Liver (tissue), 7 donors: ENCODE measurements at regions not wholly inside any gene's neighbourhood (a gene's known extent, or its start where the extent isn't known, plus 50 kb on each side); places are given as distances from the start of the nearest gene placed in this dataset.

ENCODE experiments used
- DNase-seq: peaks from one replicate; pipeline ENCODE4 v3.0.0-alpha.2; 2017; ENCODE audit warnings: low spot score
- H3K27ac ChIP-seq, 2 donors: one replicate each; pipeline ENCODE4 v1.7.0; 2013; ENCODE audit warnings: inconsistent platforms in 2 of 2, low read length in 2 of 2, control low read depth in 1 of 2, low read depth in 1 of 2, mild to moderate bottlenecking in 1 of 2
- H3K27me3 ChIP-seq, 4 donors: one replicate each; pipeline versions ENCODE4 v1.6.1 to v1.7.0; 2013; ENCODE audit warnings: low read length in 3 of 4, inconsistent platforms in 1 of 4, mild to moderate bottlenecking in 1 of 4, moderate library complexity in 1 of 4; ENCODE audit not compliant: control insufficient read depth in 4 of 4, insufficient read depth in 4 of 4
- H3K36me3 ChIP-seq, 4 donors: one replicate each; pipeline versions ENCODE4 v1.6.1 to v1.7.0; 2013; ENCODE audit warnings: low read length in 3 of 4, mild to moderate bottlenecking in 3 of 4, low read depth in 1 of 4, moderate library complexity in 1 of 4; ENCODE audit not compliant: control insufficient read depth in 4 of 4, insufficient read depth in 3 of 4
- H3K4me1 ChIP-seq, 4 donors: one replicate each; pipeline versions ENCODE4 v1.6.1 to v1.7.0; 2013; ENCODE audit warnings: low read length in 3 of 4, mild to moderate bottlenecking in 3 of 4, moderate library complexity in 1 of 4; ENCODE audit not compliant: control insufficient read depth in 4 of 4, insufficient read depth in 4 of 4
- H3K4me3 ChIP-seq, 3 donors: one replicate each; pipeline versions ENCODE4 v1.6.1 to v1.7.0; 2013; ENCODE audit warnings: low read length in 3 of 3, control low read depth in 1 of 3, low read depth in 1 of 3, mild to moderate bottlenecking in 1 of 3
- H3K9ac ChIP-seq, 2 donors: one replicate each; pipeline ENCODE4 v1.7.0; 2013; ENCODE audit warnings: low read length in 2 of 2, mild to moderate bottlenecking in 2 of 2, moderate library complexity in 2 of 2, control low read depth in 1 of 2, low read depth in 1 of 2
- H3K9me3 ChIP-seq, 4 donors: one replicate each; pipeline versions ENCODE4 v1.6.1 to v1.7.0; 2013; ENCODE audit warnings: low read length in 3 of 4; ENCODE audit not compliant: control insufficient read depth in 4 of 4
- EGR1 ChIP-seq, 2 donors: IDR thresholded peaks; 2 replicates each; pipeline ENCODE4 v1.6.1; 2016 to 2018; ENCODE audit warnings: antibody characterized with exemption in 2 of 2, low read depth in 2 of 2
- FOXA1 ChIP-seq: IDR thresholded peaks from 2 replicates; pipeline ENCODE4 v1.6.1; 2016; ENCODE audit warnings: antibody characterized with exemption
- FOXA2 ChIP-seq: IDR thresholded peaks from 2 replicates; pipeline ENCODE4 v1.6.1; 2016; ENCODE audit warnings: antibody characterized with exemption
- HNF4A ChIP-seq, 2 donors: conservative IDR thresholded peaks; 2 replicates each; pipeline ENCODE4 v1.6.1; 2016; ENCODE audit warnings: antibody characterized with exemption in 2 of 2, mild to moderate bottlenecking in 2 of 2
- JUND ChIP-seq, 2 donors: IDR thresholded peaks; 2 replicates each; pipeline ENCODE4 v1.6.1; 2016; ENCODE audit warnings: antibody characterized with exemption in 2 of 2
- RAD21 ChIP-seq, 2 donors: IDR thresholded peaks; 2 replicates each; pipeline ENCODE4 v1.6.1; 2016; ENCODE audit warnings: antibody characterized with exemption in 2 of 2, mild to moderate bottlenecking in 2 of 2
- RXRA ChIP-seq, 2 donors: IDR thresholded peaks; 2 replicates each; pipeline ENCODE4 v1.6.1; 2017 to 2018; ENCODE audit warnings: antibody characterized with exemption in 2 of 2, mild to moderate bottlenecking in 1 of 2
- SP1 ChIP-seq: IDR thresholded peaks from 2 replicates; pipeline ENCODE4 v1.6.1; 2018; ENCODE audit warnings: antibody characterized with exemption, mild to moderate bottlenecking
- YY1 ChIP-seq: IDR thresholded peaks from 2 replicates; pipeline ENCODE4 v1.6.1; 2016; ENCODE audit warnings: antibody characterized with exemption, mild to moderate bottlenecking
- TF ChIP-seq, protein P1 (sequence below): IDR thresholded peaks from 2 replicates; pipeline ENCODE4 v1.6.1; 2016; ENCODE audit warnings: antibody characterized with exemption
- TF ChIP-seq, protein P2 (sequence below): IDR thresholded peaks from 2 replicates; pipeline ENCODE4 v1.6.1; 2016; ENCODE audit warnings: antibody characterized with exemption
- TF ChIP-seq, protein P3 (sequence below): IDR thresholded peaks from 2 replicates; pipeline ENCODE4 v1.6.1; 2016; ENCODE audit warnings: antibody characterized with exemption, mild to moderate bottlenecking
- TF ChIP-seq, protein P4 (sequence below): fragments of 150-350 bp; IDR thresholded peaks from 2 replicates; pipeline ENCODE4 v1.5.1; 2017; ENCODE audit warnings: improper control_type of control experiment, low read depth, low read length; ENCODE audit not compliant: missing input control
- donor health status: healthy.
- donor health status: healthy.
- donor health status: healthy.
- donor health status: healthy.

DNA sequence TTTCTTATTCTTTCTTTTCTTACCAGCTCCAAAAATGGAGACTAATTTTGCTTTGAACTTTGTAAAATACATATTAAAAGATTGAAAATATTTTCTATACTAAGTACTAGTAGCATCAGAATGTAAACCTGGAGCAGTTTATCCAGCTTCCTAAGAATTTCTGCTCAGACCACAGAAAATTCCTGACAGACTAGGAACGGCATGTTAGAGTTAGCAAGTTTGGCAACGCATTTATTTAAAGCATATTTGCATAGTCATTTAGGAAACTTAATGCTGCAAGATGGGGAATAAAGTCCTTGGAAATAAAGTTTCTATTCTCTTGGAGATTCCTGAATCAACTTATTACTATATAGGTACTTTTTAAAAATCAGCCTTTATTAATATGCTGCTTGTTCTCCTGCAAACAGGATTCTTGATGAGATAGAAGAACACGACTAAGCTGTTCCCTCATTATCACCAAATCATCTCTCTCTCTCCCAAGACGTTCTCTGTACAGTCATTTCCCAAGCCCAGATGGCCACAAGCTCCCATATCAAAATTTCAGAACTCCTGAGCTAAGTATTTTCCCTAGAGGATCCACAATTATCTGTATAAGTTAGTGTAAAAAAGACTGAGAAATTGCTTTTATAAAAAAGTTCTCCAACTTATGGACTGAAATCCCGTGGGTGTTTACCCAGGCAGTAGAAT, 305.8 kb upstream of the NEBL start (continued):
- no peak for TF ChIP-seq RXRA (IDR thresholded peaks at IDR 0.05)
- TF ChIP-seq FOXA1: no peak
- no peak for TF ChIP-seq FOXA2
- no peak for TF ChIP-seq SP1
- TF ChIP-seq, protein P1, sequence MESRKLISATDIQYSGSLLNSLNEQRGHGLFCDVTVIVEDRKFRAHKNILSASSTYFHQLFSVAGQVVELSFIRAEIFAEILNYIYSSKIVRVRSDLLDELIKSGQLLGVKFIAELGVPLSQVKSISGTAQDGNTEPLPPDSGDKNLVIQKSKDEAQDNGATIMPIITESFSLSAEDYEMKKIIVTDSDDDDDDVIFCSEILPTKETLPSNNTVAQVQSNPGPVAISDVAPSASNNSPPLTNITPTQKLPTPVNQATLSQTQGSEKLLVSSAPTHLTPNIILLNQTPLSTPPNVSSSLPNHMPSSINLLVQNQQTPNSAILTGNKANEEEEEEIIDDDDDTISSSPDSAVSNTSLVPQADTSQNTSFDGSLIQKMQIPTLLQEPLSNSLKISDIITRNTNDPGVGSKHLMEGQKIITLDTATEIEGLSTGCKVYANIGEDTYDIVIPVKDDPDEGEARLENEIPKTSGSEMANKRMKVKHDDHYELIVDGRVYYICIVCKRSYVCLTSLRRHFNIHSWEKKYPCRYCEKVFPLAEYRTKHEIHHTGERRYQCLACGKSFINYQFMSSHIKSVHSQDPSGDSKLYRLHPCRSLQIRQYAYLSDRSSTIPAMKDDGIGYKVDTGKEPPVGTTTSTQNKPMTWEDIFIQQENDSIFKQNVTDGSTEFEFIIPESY: no peak
- TF ChIP-seq, protein P2, sequence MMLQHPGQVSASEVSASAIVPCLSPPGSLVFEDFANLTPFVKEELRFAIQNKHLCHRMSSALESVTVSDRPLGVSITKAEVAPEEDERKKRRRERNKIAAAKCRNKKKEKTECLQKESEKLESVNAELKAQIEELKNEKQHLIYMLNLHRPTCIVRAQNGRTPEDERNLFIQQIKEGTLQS: no peak
- TF ChIP-seq HNF4A (conservative IDR thresholded peaks at IDR 0.05): no peak
- no peak for TF ChIP-seq JUND (IDR thresholded peaks at IDR 0.05)

DNA sequence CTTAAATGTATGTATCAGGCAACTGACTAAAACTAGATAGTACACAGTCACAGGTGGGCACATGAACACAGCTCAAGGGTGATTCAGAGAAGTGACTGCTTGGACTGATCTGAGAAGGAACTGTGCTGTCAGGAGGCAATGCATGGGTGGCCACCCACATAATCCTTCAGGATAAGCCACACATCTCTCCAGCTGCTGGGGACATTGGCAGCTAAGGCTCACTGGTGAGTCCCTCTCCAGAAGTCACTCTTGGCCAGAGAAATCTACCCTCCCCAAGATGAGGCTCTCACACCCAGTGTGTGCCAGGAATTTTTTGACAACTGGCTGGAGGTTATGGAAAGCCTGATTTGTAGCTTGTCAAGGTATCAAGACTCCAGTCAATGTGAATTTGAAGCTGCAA, 302.4 kb upstream of the NEBL start:
- peaks cover 9 to 16% (median 12%) of the 10 kb centered on the region in 4 donors for H3K9me3 ChIP-seq
- H3K4me3 ChIP-seq: no peak overlapping the region
- H3K4me1 ChIP-seq: peaks cover 0 to 2% (median 0%) of the 10 kb centered on the region in 4 donors
- H3K36me3 ChIP-seq: no peaks in the 10 kb centered on the region
- H3K27ac ChIP-seq: no peak overlapping the region
- no peak overlapping the region for H3K9ac ChIP-seq
- TF ChIP-seq RAD21 (IDR thresholded peaks at IDR 0.05) (no peak), FOXA2 (no peak), SP1 (no peak), RXRA (IDR thresholded peaks at IDR 0.05) (no peak), JUND (IDR thresholded peaks at IDR 0.05) (no peak), EGR1 (IDR thresholded peaks at IDR 0.05; ENCODE audit: low read depth in 2 of 2) (no peak), YY1 (no peak)
- TF ChIP-seq, protein P3, sequence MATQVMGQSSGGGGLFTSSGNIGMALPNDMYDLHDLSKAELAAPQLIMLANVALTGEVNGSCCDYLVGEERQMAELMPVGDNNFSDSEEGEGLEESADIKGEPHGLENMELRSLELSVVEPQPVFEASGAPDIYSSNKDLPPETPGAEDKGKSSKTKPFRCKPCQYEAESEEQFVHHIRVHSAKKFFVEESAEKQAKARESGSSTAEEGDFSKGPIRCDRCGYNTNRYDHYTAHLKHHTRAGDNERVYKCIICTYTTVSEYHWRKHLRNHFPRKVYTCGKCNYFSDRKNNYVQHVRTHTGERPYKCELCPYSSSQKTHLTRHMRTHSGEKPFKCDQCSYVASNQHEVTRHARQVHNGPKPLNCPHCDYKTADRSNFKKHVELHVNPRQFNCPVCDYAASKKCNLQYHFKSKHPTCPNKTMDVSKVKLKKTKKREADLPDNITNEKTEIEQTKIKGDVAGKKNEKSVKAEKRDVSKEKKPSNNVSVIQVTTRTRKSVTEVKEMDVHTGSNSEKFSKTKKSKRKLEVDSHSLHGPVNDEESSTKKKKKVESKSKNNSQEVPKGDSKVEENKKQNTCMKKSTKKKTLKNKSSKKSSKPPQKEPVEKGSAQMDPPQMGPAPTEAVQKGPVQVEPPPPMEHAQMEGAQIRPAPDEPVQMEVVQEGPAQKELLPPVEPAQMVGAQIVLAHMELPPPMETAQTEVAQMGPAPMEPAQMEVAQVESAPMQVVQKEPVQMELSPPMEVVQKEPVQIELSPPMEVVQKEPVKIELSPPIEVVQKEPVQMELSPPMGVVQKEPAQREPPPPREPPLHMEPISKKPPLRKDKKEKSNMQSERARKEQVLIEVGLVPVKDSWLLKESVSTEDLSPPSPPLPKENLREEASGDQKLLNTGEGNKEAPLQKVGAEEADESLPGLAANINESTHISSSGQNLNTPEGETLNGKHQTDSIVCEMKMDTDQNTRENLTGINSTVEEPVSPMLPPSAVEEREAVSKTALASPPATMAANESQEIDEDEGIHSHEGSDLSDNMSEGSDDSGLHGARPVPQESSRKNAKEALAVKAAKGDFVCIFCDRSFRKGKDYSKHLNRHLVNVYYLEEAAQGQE: no peak
- TF ChIP-seq, protein P4, sequence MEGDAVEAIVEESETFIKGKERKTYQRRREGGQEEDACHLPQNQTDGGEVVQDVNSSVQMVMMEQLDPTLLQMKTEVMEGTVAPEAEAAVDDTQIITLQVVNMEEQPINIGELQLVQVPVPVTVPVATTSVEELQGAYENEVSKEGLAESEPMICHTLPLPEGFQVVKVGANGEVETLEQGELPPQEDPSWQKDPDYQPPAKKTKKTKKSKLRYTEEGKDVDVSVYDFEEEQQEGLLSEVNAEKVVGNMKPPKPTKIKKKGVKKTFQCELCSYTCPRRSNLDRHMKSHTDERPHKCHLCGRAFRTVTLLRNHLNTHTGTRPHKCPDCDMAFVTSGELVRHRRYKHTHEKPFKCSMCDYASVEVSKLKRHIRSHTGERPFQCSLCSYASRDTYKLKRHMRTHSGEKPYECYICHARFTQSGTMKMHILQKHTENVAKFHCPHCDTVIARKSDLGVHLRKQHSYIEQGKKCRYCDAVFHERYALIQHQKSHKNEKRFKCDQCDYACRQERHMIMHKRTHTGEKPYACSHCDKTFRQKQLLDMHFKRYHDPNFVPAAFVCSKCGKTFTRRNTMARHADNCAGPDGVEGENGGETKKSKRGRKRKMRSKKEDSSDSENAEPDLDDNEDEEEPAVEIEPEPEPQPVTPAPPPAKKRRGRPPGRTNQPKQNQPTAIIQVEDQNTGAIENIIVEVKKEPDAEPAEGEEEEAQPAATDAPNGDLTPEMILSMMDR: no peak
- TF ChIP-seq, protein P2: no peak
- TF ChIP-seq, protein P1: no peak
- H3K27me3 ChIP-seq: peaks cover 0 to 1% (median 0%) of the 10 kb centered on the region in 4 donors
- DNase-seq: no peak
